ENCODE measurements at regions not wholly inside any gene's neighbourhood (a gene's known extent, or its start where the extent isn't known, plus 50 kb on each side); places are given as distances from the start of the nearest gene placed in this dataset.

- no peak overlapping the region for H3K27ac ChIP-seq
- TF ChIP-seq ZFX (IDR thresholded peaks at IDR 0.05; ENCODE audit: borderline replicate concordance): no peak
- TF ChIP-seq, protein P1, sequence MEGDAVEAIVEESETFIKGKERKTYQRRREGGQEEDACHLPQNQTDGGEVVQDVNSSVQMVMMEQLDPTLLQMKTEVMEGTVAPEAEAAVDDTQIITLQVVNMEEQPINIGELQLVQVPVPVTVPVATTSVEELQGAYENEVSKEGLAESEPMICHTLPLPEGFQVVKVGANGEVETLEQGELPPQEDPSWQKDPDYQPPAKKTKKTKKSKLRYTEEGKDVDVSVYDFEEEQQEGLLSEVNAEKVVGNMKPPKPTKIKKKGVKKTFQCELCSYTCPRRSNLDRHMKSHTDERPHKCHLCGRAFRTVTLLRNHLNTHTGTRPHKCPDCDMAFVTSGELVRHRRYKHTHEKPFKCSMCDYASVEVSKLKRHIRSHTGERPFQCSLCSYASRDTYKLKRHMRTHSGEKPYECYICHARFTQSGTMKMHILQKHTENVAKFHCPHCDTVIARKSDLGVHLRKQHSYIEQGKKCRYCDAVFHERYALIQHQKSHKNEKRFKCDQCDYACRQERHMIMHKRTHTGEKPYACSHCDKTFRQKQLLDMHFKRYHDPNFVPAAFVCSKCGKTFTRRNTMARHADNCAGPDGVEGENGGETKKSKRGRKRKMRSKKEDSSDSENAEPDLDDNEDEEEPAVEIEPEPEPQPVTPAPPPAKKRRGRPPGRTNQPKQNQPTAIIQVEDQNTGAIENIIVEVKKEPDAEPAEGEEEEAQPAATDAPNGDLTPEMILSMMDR (IDR thresholded peaks at IDR 0.05): no peak
Observed at GRCh38 chr17:56678249-56679114, 85.0 kb downstream of the NOG start.

- TF ChIP-seq, protein P1 (IDR thresholded peaks at IDR 0.05): peak; percentile 73
- no peak for TF ChIP-seq ZFX (IDR thresholded peaks at IDR 0.05; ENCODE audit: borderline replicate concordance)
- no peak overlapping the region for H3K27ac ChIP-seq
Observed at GRCh38 chr17:56679115-56679776, 85.7 kb downstream of the NOG start.

GRCh38 chr17:56679777-56680422, 86.4 kb downstream of the NOG start:
- no peak overlapping the region for H3K27ac ChIP-seq
- TF ChIP-seq, protein P1 (IDR thresholded peaks at IDR 0.05): no peak
- no peak for TF ChIP-seq ZFX (IDR thresholded peaks at IDR 0.05; ENCODE audit: borderline replicate concordance)

GRCh38 chr17:56680676-56681075, 87.2 kb downstream of the NOG start:
- no peak overlapping the region for H3K27ac ChIP-seq
- TF ChIP-seq, protein P1 (IDR thresholded peaks at IDR 0.05): no peak
- no peak for TF ChIP-seq ZFX (IDR thresholded peaks at IDR 0.05; ENCODE audit: borderline replicate concordance)

DNA sequence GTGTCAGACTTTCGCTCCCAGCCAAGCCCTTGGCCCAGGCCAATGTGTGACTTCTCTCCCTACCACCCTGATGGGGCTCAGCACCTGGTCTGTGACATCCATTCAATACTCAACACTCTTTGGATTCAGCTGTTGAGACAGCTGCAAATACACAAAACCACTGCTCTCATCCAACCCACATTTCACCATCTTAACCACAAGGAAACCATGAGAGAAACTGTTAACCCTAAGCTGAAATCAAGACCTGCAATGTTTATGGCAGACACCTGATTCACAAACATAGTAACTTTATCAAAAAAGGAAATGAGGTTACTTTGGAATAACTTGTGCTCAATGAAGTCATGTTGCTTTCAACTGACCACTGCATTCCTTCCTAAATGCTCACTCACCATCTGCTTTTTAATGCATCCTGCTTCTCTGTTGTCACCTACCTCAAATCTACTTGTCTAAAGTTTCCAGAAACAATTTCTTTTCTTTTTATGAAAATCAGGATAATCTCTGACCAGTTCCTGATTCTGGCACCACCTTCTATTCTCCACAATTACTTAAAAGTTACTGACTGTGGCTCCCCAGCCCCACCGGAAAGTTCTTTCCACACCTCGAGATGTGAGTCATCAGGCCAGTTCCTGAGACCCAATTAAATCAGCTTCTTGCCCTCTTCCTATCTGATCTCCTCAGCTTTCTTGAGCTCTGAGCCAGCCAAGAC, 88.2 kb downstream of the NOG start:
- H3K27ac ChIP-seq: no peak overlapping the region
- TF ChIP-seq ZFX (IDR thresholded peaks at IDR 0.05; ENCODE audit: borderline replicate concordance): no peak
- TF ChIP-seq, protein P1 (IDR thresholded peaks at IDR 0.05): no peak

DNA sequence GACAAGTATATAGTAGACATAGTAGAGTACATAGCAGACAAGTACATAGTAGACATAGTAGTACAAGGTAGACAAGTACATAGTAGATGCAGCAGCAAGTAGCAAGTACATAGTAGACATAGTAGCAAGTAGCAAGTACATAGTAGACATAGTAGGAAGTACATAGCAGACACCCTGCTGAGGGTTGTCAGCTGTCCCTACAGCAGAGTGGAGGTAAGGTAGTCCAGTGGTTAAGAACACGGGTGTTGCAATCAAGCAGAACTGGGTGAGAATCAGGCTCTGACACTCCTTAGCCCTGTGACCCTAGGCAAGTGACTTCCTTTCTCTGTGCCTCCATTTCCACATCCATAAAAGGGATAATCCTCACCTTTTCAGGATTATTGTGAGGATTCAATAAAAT, 94.7 kb downstream of the NOG start:
- H3K27ac ChIP-seq: no peak overlapping the region
- no peak for TF ChIP-seq ZFX (IDR thresholded peaks at IDR 0.05; ENCODE audit: borderline replicate concordance)
- TF ChIP-seq, protein P1 (IDR thresholded peaks at IDR 0.05): no peak

Data from 22Rv1 (cell line).